Lower leg skin (tissue), 4 donors: ENCODE measurements at regions not wholly inside any gene's neighbourhood (a gene's known extent, or its start where the extent isn't known, plus 50 kb on each side); places are given as distances from the start of the nearest gene placed in this dataset.

Experiments
- DNase-seq, 2 donors: peaks; one replicate each; pipeline ENCODE4 v3.0.0-alpha.2; 2019; ENCODE audit warnings: low spot score in 2 of 2
- H3K4me3 ChIP-seq: fragments of 200-600 bp; sonication (generic); 2 replicates; pipeline ENCODE4 v1.5.1; 2017; ENCODE audit warnings: mild to moderate bottlenecking, low read depth; ENCODE audit not compliant: poor library complexity, severe bottlenecking
- CTCF ChIP-seq, 3 donors: fragments of 450-650 bp; IDR thresholded peaks; one replicate each; pipeline ENCODE4 v1.5.1; 2016; ENCODE audit warnings: antibody characterized with exemption in 3 of 3, mild to moderate bottlenecking in 3 of 3, moderate library complexity in 2 of 3
- POLR2A ChIP-seq, 2 donors: fragments of 450-650 bp; IDR thresholded peaks; one replicate each; pipeline ENCODE4 v1.6.1; 2016 to 2017; ENCODE audit warnings: antibody characterized with exemption in 2 of 2, mild to moderate bottlenecking in 1 of 2, moderate library complexity in 1 of 2
- WGBS, 2 donors: methylation state at CpG; one replicate each; pipeline ENCODE4 v1.1.5; 2018; 5-methylcytosine and 5-hydroxymethylcytosine counted together
- intact Hi-C: fragments of 100-400 bp; cut with DNase I; formaldehyde crosslinking; loops from one replicate; pipeline ENCODE4 v1.15.0; 2023; ENCODE audit warnings: low total_unique reads

- intact Hi-C loops, result no loop called here
- DNase-seq, result no peak
- WGBS, 2 donors, result 79 to 83% methylated on average over 3 of the region's 3 CpGs
- H3K4me3 ChIP-seq, result no peak overlapping the region
- TF ChIP-seq CTCF (IDR thresholded peaks at IDR 0.05) (no peak), POLR2A (IDR thresholded peaks at IDR 0.05) (no peak)
Observed at GRCh38 chr15:92243227-92243626, 150.5 kb upstream of the ST8SIA2 start.

GRCh38 chr15:92244703-92245102, 149.0 kb upstream of the ST8SIA2 start:
- no peak for TF ChIP-seq CTCF (IDR thresholded peaks at IDR 0.05)
- no peak for TF ChIP-seq POLR2A (IDR thresholded peaks at IDR 0.05)
- intact Hi-C loops, result no loop called here
- H3K4me3 ChIP-seq, result no peak overlapping the region
- WGBS, 2 donors, result 77 to 83% methylated on average over 1 of the region's 1 CpG
- no peak for DNase-seq

- intact Hi-C loops, result no loop called here
- TF ChIP-seq CTCF (IDR thresholded peaks at IDR 0.05), result no peak
- TF ChIP-seq POLR2A (IDR thresholded peaks at IDR 0.05), result no peak
- 61 to 66% methylated on average over 7 of the region's 7 CpGs for WGBS, 2 donors
Observed at GRCh38 chr15:92247649-92248242, 145.9 kb upstream of the ST8SIA2 start.

GRCh38 chr15:92266796-92267685, 126.6 kb upstream of the ST8SIA2 start:
- 74 to 75% methylated on average over 14 of the region's 14 CpGs for WGBS, 2 donors

More at GRCh38 chr15:92247649-92248242, 145.9 kb upstream of the ST8SIA2 start:
- no peak overlapping the region for H3K4me3 ChIP-seq
- DNase-seq, result no peak

GRCh38 chr15:92268900-92269299, 124.8 kb upstream of the ST8SIA2 start:
- TF ChIP-seq CTCF (IDR thresholded peaks at IDR 0.05) (no peak), POLR2A (IDR thresholded peaks at IDR 0.05) (no peak)
- no peak for DNase-seq
- intact Hi-C loops, result no loop called here
- H3K4me3 ChIP-seq, result no peak overlapping the region
- WGBS, 2 donors, result 70 to 77% methylated on average over 3 of the region's 3 CpGs

More at GRCh38 chr15:92266796-92267685, 126.6 kb upstream of the ST8SIA2 start:
- intact Hi-C loops, result no loop called here
- H3K4me3 ChIP-seq, result no peak overlapping the region
- no peak for TF ChIP-seq POLR2A (IDR thresholded peaks at IDR 0.05)
- no peak for TF ChIP-seq CTCF (IDR thresholded peaks at IDR 0.05)
- DNase-seq, result no peak
